K562 (cell line): ENCODE measurements at regions not wholly inside any gene's neighbourhood (a gene's known extent, or its start where the extent isn't known, plus 50 kb on each side); places are given as distances from the start of the nearest gene placed in this dataset.

Source experiments
- CBX8 ChIP-seq: fragments of 200-600 bp; sonication (generic); IDR thresholded peaks from 2 replicates; pipeline ENCODE4 v1.6.1; 2012; ENCODE audit warnings: borderline replicate concordance, mixed run types, low read depth, mild to moderate bottlenecking, moderate library complexity, mixed read lengths, low read length, control low read depth, inconsistent platforms; ENCODE audit not compliant: poor library complexity, severe bottlenecking; ENCODE audit errors: extremely low read depth
- CTCF ChIP-seq, 3 experiments: IDR thresholded peaks in 2 of 3; conservative IDR thresholded peaks in 1 of 3; 2 replicates each; pipeline ENCODE4 v1.5.1; 2011 to 2012; ENCODE audit warnings: low read length in 3 of 3, mild to moderate bottlenecking in 3 of 3, control low read depth in 2 of 3, improper control_type of control experiment in 1 of 3, inconsistent platforms in 1 of 3, low read depth in 1 of 3, mixed read lengths in 1 of 3, moderate library complexity in 1 of 3; ENCODE audit not compliant: insufficient read depth in 2 of 3
- ETS1 ChIP-seq: conservative IDR thresholded peaks from 2 replicates; pipeline ENCODE4 v1.6.1; 2011; ENCODE audit warnings: low read depth, mild to moderate bottlenecking, low read length; ENCODE audit not compliant: control insufficient read depth
- POLR2A ChIP-seq: fragments of 450-650 bp; conservative IDR thresholded peaks from 2 replicates; pipeline ENCODE4 v1.6.1; 2016
- YY1 ChIP-seq, 3 experiments: IDR thresholded peaks; 2 replicates each; pipeline ENCODE4 v1.6.1; 2011; ENCODE audit warnings: low read length in 2 of 3, mild to moderate bottlenecking in 2 of 3, moderate library complexity in 2 of 3, borderline replicate concordance in 1 of 3, control low read depth in 1 of 3, low read depth in 1 of 3; ENCODE audit not compliant: insufficient read depth in 3 of 3, insufficient replicate concordance in 2 of 3, control insufficient read depth in 1 of 3, insufficient read length in 1 of 3; ENCODE audit errors: extremely low read depth in 1 of 3
- ZBTB26 ChIP-seq: fragments of 450-650 bp; formaldehyde crosslinking; IDR thresholded peaks from 2 replicates; pipeline ENCODE4 v1.4.0; 2022; ENCODE audit warnings: missing genetic modification characterization

- TF ChIP-seq CTCF (IDR thresholded peaks at IDR 0.05 in 2 of 3, conservative IDR thresholded peaks at IDR 0.05 in 1 of 3; ENCODE audit: insufficient read depth in 2 of 3, low read depth in 1 of 3, low read length in 3 of 3) (no peak), CBX8 (no peak), ETS1 (no peak), ZBTB26 (CRISPR knock-in tag) (no peak), YY1 (IDR thresholded peaks at IDR 0.05; ENCODE audit: borderline replicate concordance in 1 of 3, control insufficient read depth in 1 of 3, extremely low read depth in 1 of 3, insufficient read depth in 3 of 3, insufficient read length in 1 of 3, insufficient replicate concordance in 2 of 3, low read depth in 1 of 3, low read length in 2 of 3) (no peak), POLR2A (no peak)
These were observed 525.2 kb downstream of the PKHD1 start for GRCh38 chr6:51562198-51562597.
